DLD1 (cell line): ENCODE measurements at regions not wholly inside any gene's neighbourhood (a gene's known extent, or its start where the extent isn't known, plus 50 kb on each side); places are given as distances from the start of the nearest gene placed in this dataset.

Source experiments
- in situ Hi-C: cut with HindIII; loops from 2 replicates; pipeline ENCODE4 v1.10.0; 2017; ENCODE audit warnings: low sequenced_read_pairs

- in situ Hi-C loops: no loop called here
These were observed 286.4 kb downstream of the C7orf25 start for GRCh38 chr7:42625421-42625820.

GRCh38 chr7:42624471-42624870, 287.4 kb downstream of the C7orf25 start:
- in situ Hi-C loops: no loop called here

GRCh38 chr7:42621543-42622219, 290.2 kb downstream of the C7orf25 start:
- in situ Hi-C loops: no loop called here

- in situ Hi-C loops: no loop called here
These were observed 293.1 kb downstream of the C7orf25 start for GRCh38 chr7:42618651-42619360.

- in situ Hi-C loops: no loop called here
These were observed 293.9 kb downstream of the C7orf25 start for GRCh38 chr7:42617806-42618457.

GRCh38 chr7:42617071-42617765, 294.7 kb downstream of the C7orf25 start:
- in situ Hi-C loops: no loop called here

GRCh38 chr7:42614636-42615035, 297.2 kb downstream of the C7orf25 start:
- in situ Hi-C loops: no loop called here

GRCh38 chr7:42611961-42612360, 299.9 kb downstream of the C7orf25 start:
- in situ Hi-C loops: no loop called here

- in situ Hi-C loops: no loop called here
These were observed 300.5 kb downstream of the C7orf25 start for GRCh38 chr7:42611289-42611928.

- in situ Hi-C loops: no loop called here
These were observed 305.5 kb downstream of the C7orf25 start for GRCh38 chr7:42606193-42606905.

- in situ Hi-C loops: no loop called here
These were observed 306.3 kb downstream of the C7orf25 start for GRCh38 chr7:42605406-42606192.

GRCh38 chr7:42603496-42603895, 308.4 kb downstream of the C7orf25 start:
- in situ Hi-C loops: no loop called here

GRCh38 chr7:42597300-42597699, 314.6 kb downstream of the C7orf25 start:
- in situ Hi-C loops: no loop called here

- in situ Hi-C loops: no loop called here
These were observed 315.1 kb downstream of the C7orf25 start for GRCh38 chr7:42596737-42597136.

GRCh38 chr7:42593860-42594259, 318.0 kb downstream of the C7orf25 start:
- in situ Hi-C loops: no loop called here

GRCh38 chr7:42590771-42591310, 321.0 kb downstream of the C7orf25 start:
- in situ Hi-C loops: no loop called here

GRCh38 chr7:42588876-42589275, 323.0 kb downstream of the C7orf25 start:
- in situ Hi-C loops: no loop called here

GRCh38 chr7:42587806-42588205, 324.1 kb downstream of the C7orf25 start:
- in situ Hi-C loops: no loop called here

GRCh38 chr7:42580061-42580460, 331.8 kb downstream of the C7orf25 start:
- in situ Hi-C loops: no loop called here
